ENCODE measurements at regions not wholly inside any gene's neighbourhood (a gene's known extent, or its start where the extent isn't known, plus 50 kb on each side); places are given as distances from the start of the nearest gene placed in this dataset.
"Not testable (repeated sequence)": the region's sequence is repeated elsewhere in the genome, so short reads cannot be mapped to it uniquely, and the experiment has no call there.

- ATAC-seq; H3K9me1 ChIP-seq (ENCODE audit: control insufficient read depth, insufficient read depth, low read length); POLR2A ChIA-PET; H3K9me3 ChIP-seq (replicated peaks; ENCODE audit: control insufficient read depth, insufficient read depth, low read depth, low read length); CTCF ChIA-PET (ENCODE audit: low intra/inter-chr PET ratio); FAIRE-seq; BruUV-seq (replicated peaks); H3K9ac ChIP-seq (ENCODE audit: insufficient read depth in 1 of 2, low read depth in 2 of 2, low read length in 2 of 2); H3K4me3 ChIP-seq; H3K27me3 ChIP-seq (ENCODE audit: control insufficient read depth in 2 of 2, insufficient read depth in 2 of 2, low read length in 2 of 2); in situ Hi-C loops (cut with MboI); H4K20me1 ChIP-seq (replicated peaks; ENCODE audit: control insufficient read depth, insufficient read depth, low read length); DNase-seq (ENCODE audit: extremely low read depth in 1 of 4, low spot score in 3 of 4); H3K4me2 ChIP-seq (ENCODE audit: insufficient read depth, low read length); H3K36me3 ChIP-seq (ENCODE audit: control insufficient read depth, insufficient read depth, low read length); H3K79me2 ChIP-seq (ENCODE audit: control insufficient read depth, insufficient read depth, low read length); H3K27ac ChIP-seq (ENCODE audit: extremely low read depth, low read depth, low read length); H3K4me1 ChIP-seq (replicated peaks in 1 of 2; ENCODE audit: control insufficient read depth in 2 of 2, insufficient read depth in 2 of 2, low read length in 2 of 2); intact Hi-C loops (cut with micrococcal nuclease); H2AFZ ChIP-seq (ENCODE audit: low read depth, low read length): not testable (repeated sequence)
- WGBS (ENCODE audit: insufficient coverage, low coverage, missing lambda C conversion rate): 3% methylated on average over 9 of the region's 9 CpGs
These were observed 224.2 kb upstream of the SGCG start for GRCh38 chr13:22956456-22957115.

GRCh38 chr13:22959859-22960258 is 220.9 kb upstream of the SGCG start:
- H2AFZ ChIP-seq (ENCODE audit: low read depth, low read length); ATAC-seq; H3K9ac ChIP-seq (ENCODE audit: insufficient read depth in 1 of 2, low read depth in 2 of 2, low read length in 2 of 2); intact Hi-C loops (cut with micrococcal nuclease); H3K4me3 ChIP-seq; BruUV-seq (replicated peaks); H3K79me2 ChIP-seq (ENCODE audit: control insufficient read depth, insufficient read depth, low read length); H4K20me1 ChIP-seq (replicated peaks; ENCODE audit: control insufficient read depth, insufficient read depth, low read length); H3K9me3 ChIP-seq (replicated peaks; ENCODE audit: control insufficient read depth, insufficient read depth, low read depth, low read length); H3K4me1 ChIP-seq (replicated peaks in 1 of 2; ENCODE audit: control insufficient read depth in 2 of 2, insufficient read depth in 2 of 2, low read length in 2 of 2); FAIRE-seq; H3K9me1 ChIP-seq (ENCODE audit: control insufficient read depth, insufficient read depth, low read length); H3K4me2 ChIP-seq (ENCODE audit: insufficient read depth, low read length); CTCF ChIA-PET (ENCODE audit: low intra/inter-chr PET ratio); H3K27ac ChIP-seq (ENCODE audit: extremely low read depth, low read depth, low read length); H3K36me3 ChIP-seq (ENCODE audit: control insufficient read depth, insufficient read depth, low read length); POLR2A ChIA-PET; DNase-seq (ENCODE audit: extremely low read depth in 1 of 4, low spot score in 3 of 4); H3K27me3 ChIP-seq (ENCODE audit: control insufficient read depth in 2 of 2, insufficient read depth in 2 of 2, low read length in 2 of 2): not testable (repeated sequence)
- 40% methylated on average over 3 of the region's 14 CpGs for WGBS (ENCODE audit: insufficient coverage, low coverage, missing lambda C conversion rate)
- in situ Hi-C loops (cut with MboI): loop anchor here (5.0 kb wide), 1 partner anchor 1427 kb away; no protein-coding TSS in a partner anchor
